WERI-Rb-1 (cell line): ENCODE measurements at regions not wholly inside any gene's neighbourhood (a gene's known extent, or its start where the extent isn't known, plus 50 kb on each side); places are given as distances from the start of the nearest gene placed in this dataset.
"Not testable (repeated sequence)": the region's sequence is repeated elsewhere in the genome, so short reads cannot be mapped to it uniquely, and the experiment has no call there.

Experiments
- DNase-seq: peaks from one replicate; pipeline ENCODE4 v3.0.0-alpha.2; 2020
- H3K27ac ChIP-seq: fragments of 250-450 bp; sonication (Bioruptor Pico); 2 replicates; pipeline ENCODE4 v1.5.1; 2020; ENCODE audit warnings: mild to moderate bottlenecking, moderate library complexity
- H3K27me3 ChIP-seq: fragments of 250-450 bp; sonication (Bioruptor Pico); 2 replicates; pipeline ENCODE4 v1.5.1; 2021; ENCODE audit warnings: mild to moderate bottlenecking, low read depth, moderate library complexity; ENCODE audit not compliant: insufficient read depth, severe bottlenecking
- H3K36me3 ChIP-seq: fragments of 250-450 bp; sonication (Bioruptor Pico); 2 replicates; pipeline ENCODE4 v1.5.1; 2020; ENCODE audit warnings: mild to moderate bottlenecking, moderate library complexity
- H3K4me3 ChIP-seq: 2 replicates; pipeline ENCODE4 v1.5.1; 2011; ENCODE audit warnings: low read depth, mild to moderate bottlenecking, control low read depth, low read length
- H3K9me3 ChIP-seq: fragments of 250-450 bp; sonication (Bioruptor Pico); 2 replicates; pipeline ENCODE4 v1.5.1; 2021; ENCODE audit warnings: mild to moderate bottlenecking, moderate library complexity; ENCODE audit not compliant: severe bottlenecking
- TF ChIP-seq, protein P1 (sequence below): IDR thresholded peaks from 2 replicates; pipeline ENCODE4 v1.5.1; 2011; ENCODE audit warnings: low read depth, mild to moderate bottlenecking, control low read depth, inconsistent platforms, low read length

DNA sequence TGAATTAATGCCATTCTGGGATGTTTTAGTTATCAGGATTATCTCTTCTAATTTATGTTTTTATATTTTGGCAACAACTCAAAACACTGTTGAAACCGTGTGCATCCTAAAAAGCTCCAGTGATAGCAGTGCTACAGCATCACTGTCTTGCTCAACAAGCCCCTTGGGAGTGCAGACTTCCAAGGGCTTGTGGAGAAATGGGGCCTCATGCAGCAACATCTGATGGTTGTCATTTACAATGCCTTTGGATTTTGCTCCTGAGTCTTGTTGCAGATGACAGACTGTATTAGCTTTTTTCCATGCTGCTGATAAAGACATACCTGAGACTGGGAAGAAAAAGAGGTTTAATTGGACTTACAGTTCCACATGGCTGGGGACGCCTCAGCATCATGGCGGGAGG, 515.4 kb downstream of the NEBL start:
- no peaks in the 10 kb centered on the region for H3K9me3 ChIP-seq
- TF ChIP-seq, protein P1, sequence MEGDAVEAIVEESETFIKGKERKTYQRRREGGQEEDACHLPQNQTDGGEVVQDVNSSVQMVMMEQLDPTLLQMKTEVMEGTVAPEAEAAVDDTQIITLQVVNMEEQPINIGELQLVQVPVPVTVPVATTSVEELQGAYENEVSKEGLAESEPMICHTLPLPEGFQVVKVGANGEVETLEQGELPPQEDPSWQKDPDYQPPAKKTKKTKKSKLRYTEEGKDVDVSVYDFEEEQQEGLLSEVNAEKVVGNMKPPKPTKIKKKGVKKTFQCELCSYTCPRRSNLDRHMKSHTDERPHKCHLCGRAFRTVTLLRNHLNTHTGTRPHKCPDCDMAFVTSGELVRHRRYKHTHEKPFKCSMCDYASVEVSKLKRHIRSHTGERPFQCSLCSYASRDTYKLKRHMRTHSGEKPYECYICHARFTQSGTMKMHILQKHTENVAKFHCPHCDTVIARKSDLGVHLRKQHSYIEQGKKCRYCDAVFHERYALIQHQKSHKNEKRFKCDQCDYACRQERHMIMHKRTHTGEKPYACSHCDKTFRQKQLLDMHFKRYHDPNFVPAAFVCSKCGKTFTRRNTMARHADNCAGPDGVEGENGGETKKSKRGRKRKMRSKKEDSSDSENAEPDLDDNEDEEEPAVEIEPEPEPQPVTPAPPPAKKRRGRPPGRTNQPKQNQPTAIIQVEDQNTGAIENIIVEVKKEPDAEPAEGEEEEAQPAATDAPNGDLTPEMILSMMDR: no peak
- no peak overlapping the region for H3K4me3 ChIP-seq
- H3K27me3 ChIP-seq: no peaks in the 10 kb centered on the region
- H3K36me3 ChIP-seq: no peaks in the 10 kb centered on the region
- DNase-seq: no peak
- no peak overlapping the region for H3K27ac ChIP-seq

DNA sequence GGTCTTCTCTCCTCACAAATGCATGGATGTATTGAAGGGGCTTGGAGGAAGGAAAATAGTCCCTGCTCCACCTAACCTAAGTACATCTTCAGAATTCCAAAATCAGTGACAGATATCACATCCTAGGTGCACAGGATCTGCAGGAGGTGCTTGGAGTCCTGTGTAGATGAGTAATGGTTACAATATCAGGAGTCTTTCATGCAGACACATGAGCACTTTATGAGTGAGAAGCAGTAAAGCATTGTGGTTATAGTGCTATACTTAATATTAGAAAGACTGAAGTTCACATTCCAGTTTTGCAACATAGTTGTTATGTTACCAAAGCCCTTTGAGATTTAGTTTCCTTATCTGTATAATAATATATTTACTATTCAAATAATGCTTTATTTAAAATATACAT, 516.7 kb downstream of the NEBL start:
- DNase-seq: no peak

DNA sequence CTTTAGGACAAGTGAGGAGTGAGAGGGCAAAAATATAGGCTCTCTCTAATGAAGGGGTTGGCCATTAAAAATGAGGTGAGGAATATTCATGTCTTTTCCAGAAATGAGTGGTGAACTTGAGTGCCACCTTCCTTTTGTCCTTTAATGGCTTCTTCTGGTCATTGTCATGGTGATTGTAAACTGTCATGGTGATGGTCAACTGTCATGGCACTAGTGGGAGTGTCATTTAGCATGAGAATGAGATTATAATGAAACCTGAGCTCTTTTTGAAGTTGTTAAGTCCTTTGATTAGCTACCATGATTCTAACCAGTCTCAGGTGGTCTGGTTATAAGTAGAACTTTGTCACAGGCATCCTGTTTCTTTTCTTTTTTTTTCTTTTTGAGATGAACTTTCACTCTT, 524.4 kb downstream of the NEBL start:
- no peak for DNase-seq
- H3K27ac ChIP-seq: no peak overlapping the region
- H3K36me3 ChIP-seq: no peaks in the 10 kb centered on the region
- no peaks in the 10 kb centered on the region for H3K9me3 ChIP-seq
- TF ChIP-seq, protein P1: no peak
- H3K4me3 ChIP-seq: no peak overlapping the region
- H3K27me3 ChIP-seq: no peaks in the 10 kb centered on the region

More for the DNA sequence above, 516.7 kb downstream of the NEBL start:
- TF ChIP-seq, protein P1: no peak
- Histone ChIP-seq H3K27ac (no peak overlapping the region), H3K4me3 (no peak overlapping the region), H3K36me3 (no peaks in the 10 kb centered on the region), H3K27me3 (no peaks in the 10 kb centered on the region), H3K9me3 (no peaks in the 10 kb centered on the region)

DNA sequence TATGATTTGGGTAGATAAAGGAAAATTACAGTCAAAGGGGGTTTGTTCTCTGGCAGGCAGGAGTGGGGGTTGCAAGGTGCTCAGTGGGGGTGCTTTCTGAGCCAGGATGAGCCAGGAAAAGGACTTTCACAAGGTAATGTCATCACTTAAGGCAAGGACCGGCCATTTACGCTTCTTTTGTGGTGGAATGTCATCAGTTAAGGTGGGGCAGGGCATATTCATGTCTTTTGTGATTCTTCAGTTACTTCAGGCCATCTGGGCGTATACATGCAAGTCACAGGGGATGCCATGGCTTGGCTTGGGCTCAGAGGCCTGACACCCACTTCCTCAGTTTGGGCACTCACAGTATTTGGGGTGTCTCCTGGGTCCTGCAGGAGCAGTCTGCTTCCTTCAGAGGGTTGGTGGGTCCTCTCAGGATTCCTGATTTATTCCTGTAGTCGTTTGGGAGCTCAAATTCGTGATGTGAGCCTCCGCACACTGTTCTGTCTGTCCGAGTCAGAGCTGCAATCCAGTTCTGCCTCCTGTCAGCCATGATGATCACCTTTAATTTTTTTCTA, 526.1 kb downstream of the NEBL start:
- H3K27me3 ChIP-seq, DNase-seq, H3K9me3 ChIP-seq, H3K27ac ChIP-seq, H3K36me3 ChIP-seq, H3K4me3 ChIP-seq: not testable (repeated sequence)

DNA sequence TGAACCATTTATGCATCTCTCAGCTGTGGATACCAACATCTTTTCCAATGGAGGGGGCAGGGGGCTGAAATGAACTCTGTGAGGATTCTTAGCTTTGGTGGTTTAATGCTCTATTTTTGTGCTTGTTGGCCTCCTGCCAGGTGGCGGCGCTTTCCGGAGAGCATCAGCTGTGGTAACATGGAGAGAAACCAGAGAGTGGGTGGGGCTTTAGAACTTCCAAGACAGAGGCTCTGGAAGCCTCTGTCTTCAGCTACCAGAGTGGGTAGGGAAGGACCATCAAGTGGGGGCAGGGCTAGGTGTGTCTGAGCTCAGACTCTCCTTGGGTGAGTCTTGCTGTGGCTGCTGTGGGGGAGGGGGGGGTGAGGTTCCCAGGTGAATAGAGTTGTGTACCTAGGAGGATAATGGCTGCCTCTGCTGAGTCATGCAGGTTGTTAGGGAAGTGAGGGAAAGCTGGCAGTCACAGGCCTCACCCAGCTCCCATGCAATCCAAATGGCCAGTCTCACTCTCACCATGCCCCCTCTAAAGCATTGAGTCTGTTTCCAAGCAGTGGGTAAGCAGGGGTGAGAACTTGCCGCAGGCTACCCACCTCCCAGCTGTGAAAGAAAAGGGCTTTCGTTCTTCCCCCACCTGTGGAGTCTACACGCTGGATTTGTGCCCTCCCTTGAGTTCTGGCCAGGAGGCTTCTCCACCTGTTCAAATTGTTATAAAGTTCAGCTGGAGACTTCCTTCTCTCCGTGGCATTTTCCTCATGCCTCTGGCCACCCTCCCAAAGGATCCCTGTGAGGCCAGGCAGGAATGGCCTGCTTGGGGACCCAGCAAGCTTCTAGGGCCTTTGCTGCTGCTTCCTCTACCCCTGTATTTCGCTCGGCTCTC, 527.0 kb downstream of the NEBL start:
- Histone ChIP-seq H3K4me3 (no peak overlapping the region), H3K27ac (no peak overlapping the region), H3K9me3 (no peaks in the 10 kb centered on the region), H3K36me3 (no peaks in the 10 kb centered on the region), H3K27me3 (no peaks in the 10 kb centered on the region)
- TF ChIP-seq, protein P1: no peak
- no peak for DNase-seq

DNA sequence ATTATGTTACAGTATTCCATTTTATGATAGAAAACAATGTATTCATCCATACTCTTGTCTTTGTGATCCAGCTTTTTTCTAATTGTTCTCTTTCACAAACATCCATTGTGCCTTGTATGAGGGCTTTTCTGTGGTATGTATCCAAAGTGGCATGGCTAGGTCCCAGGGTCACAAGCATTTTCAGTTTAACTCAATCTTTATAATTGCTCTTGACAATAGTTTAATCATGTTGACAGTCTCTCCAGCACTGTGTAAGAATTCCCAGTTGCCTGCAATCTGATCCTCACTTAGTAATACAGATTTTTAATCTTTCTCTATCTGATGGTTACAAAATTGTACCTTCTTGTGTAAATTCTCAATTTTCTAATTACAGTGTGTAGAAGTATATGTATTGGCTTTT, 533.4 kb downstream of the NEBL start:
- Histone ChIP-seq H3K4me3 (no peak overlapping the region), H3K27ac (no peak overlapping the region), H3K9me3 (no peaks in the 10 kb centered on the region), H3K36me3 (no peaks in the 10 kb centered on the region), H3K27me3 (no peaks in the 10 kb centered on the region)
- TF ChIP-seq, protein P1: no peak
- no peak for DNase-seq
